ENCODE measurements at regions not wholly inside any gene's neighbourhood (a gene's known extent, or its start where the extent isn't known, plus 50 kb on each side); places are given as distances from the start of the nearest gene placed in this dataset.
"Not testable (repeated sequence)": the region's sequence is repeated elsewhere in the genome, so short reads cannot be mapped to it uniquely, and the experiment has no call there.

GRCh38 chr2:128670066-128670465 is 351.4 kb upstream of the HS6ST1 start:
- peaks cover 2% of the 10 kb centered on the region for H3K27me3 Mint-ChIP-seq (ENCODE audit: insufficient read depth, low read depth)
- Histone ChIP-seq H3K4me3 (no peak overlapping the region), H3K9me3 (ENCODE audit: low read depth) (no peaks in the 10 kb centered on the region), H3K79me2 (ENCODE audit: low read depth) (no peaks in the 10 kb centered on the region), H2AFZ (replicated peaks) (no peak overlapping the region), H3K4me1 (no peaks in the 10 kb centered on the region), H3K36me3 (no peaks in the 10 kb centered on the region), H3K27me3 (no peaks in the 10 kb centered on the region), H3K4me2 (no peak overlapping the region), H3F3A (ENCODE audit: low read depth) (no peaks in the 10 kb centered on the region), H4K20me1 (ENCODE audit: low read depth) (no peaks in the 10 kb centered on the region), H3K9ac (no peak overlapping the region), H3K27ac (no peak overlapping the region)
- H3K4me3 Mint-ChIP-seq = no peak overlapping the region
- TF ChIP-seq CTCF (IDR thresholded peaks at IDR 0.05) (no peak), EZH2 (IDR thresholded peaks at IDR 0.05) (no peak), EZH2phosphoT487 (IDR thresholded peaks at IDR 0.05) (no peak)
- no peak for DNase-seq (ENCODE audit: low spot score)
- no peaks in the 10 kb centered on the region for H3K36me3 Mint-ChIP-seq
- peaks cover 19% of the 10 kb centered on the region for H3K9me3 Mint-ChIP-seq
- peaks cover 7% of the 10 kb centered on the region for H3K4me1 Mint-ChIP-seq
- no peak overlapping the region for H3K27ac Mint-ChIP-seq

GRCh38 chr2:128671981-128672757 is 353.5 kb upstream of the HS6ST1 start:
- H3K27me3 ChIP-seq; H3K4me3 ChIP-seq; H3K4me2 ChIP-seq; H3K27me3 Mint-ChIP-seq (ENCODE audit: insufficient read depth, low read depth); H4K20me1 ChIP-seq (ENCODE audit: low read depth); H3K4me3 Mint-ChIP-seq; H3K9me3 ChIP-seq (ENCODE audit: low read depth); H3K27ac Mint-ChIP-seq; H3K36me3 Mint-ChIP-seq; H3K79me2 ChIP-seq (ENCODE audit: low read depth); H3F3A ChIP-seq (ENCODE audit: low read depth); H3K27ac ChIP-seq; H2AFZ ChIP-seq (replicated peaks); DNase-seq (ENCODE audit: low spot score); H3K9ac ChIP-seq; H3K36me3 ChIP-seq; H3K4me1 Mint-ChIP-seq; H3K4me1 ChIP-seq: not testable (repeated sequence)
- H3K9me3 Mint-ChIP-seq = peaks cover 19% of the 10 kb centered on the region

- H2AFZ ChIP-seq (replicated peaks); H3K27me3 Mint-ChIP-seq (ENCODE audit: insufficient read depth, low read depth); H3K36me3 ChIP-seq; H3K4me2 ChIP-seq; H3K27ac ChIP-seq; H3K4me3 Mint-ChIP-seq; DNase-seq (ENCODE audit: low spot score); H3F3A ChIP-seq (ENCODE audit: low read depth); H3K9ac ChIP-seq; H3K79me2 ChIP-seq (ENCODE audit: low read depth); H3K27ac Mint-ChIP-seq; H3K9me3 ChIP-seq (ENCODE audit: low read depth); H3K9me3 Mint-ChIP-seq; H3K4me1 ChIP-seq; H3K4me3 ChIP-seq; H4K20me1 ChIP-seq (ENCODE audit: low read depth); H3K36me3 Mint-ChIP-seq; H3K27me3 ChIP-seq: not testable (repeated sequence)
- H3K4me1 Mint-ChIP-seq = peaks cover 13% of the 10 kb centered on the region
Measured at GRCh38 chr2:128679680-128680079, 361.0 kb upstream of the HS6ST1 start.

- Histone ChIP-seq H2AFZ (replicated peaks) (no peak overlapping the region), H3K9me3 (ENCODE audit: low read depth) (no peaks in the 10 kb centered on the region), H3F3A (ENCODE audit: low read depth) (no peaks in the 10 kb centered on the region), H3K9ac (no peak overlapping the region), H4K20me1 (ENCODE audit: low read depth) (no peaks in the 10 kb centered on the region), H3K36me3 (no peaks in the 10 kb centered on the region), H3K27me3 (no peaks in the 10 kb centered on the region), H3K27ac (no peak overlapping the region), H3K4me3 (no peak overlapping the region), H3K4me2 (no peak overlapping the region), H3K79me2 (ENCODE audit: low read depth) (no peaks in the 10 kb centered on the region), H3K4me1 (no peaks in the 10 kb centered on the region)
- peaks cover 13% of the 10 kb centered on the region for H3K4me1 Mint-ChIP-seq
- DNase-seq (ENCODE audit: low spot score) = no peak
- TF ChIP-seq EZH2phosphoT487 (IDR thresholded peaks at IDR 0.05) (no peak), EZH2 (IDR thresholded peaks at IDR 0.05) (no peak), CTCF (IDR thresholded peaks at IDR 0.05) (peak; percentile 19)
- no peak overlapping the region for H3K27ac Mint-ChIP-seq
- peaks cover 8% of the 10 kb centered on the region for H3K9me3 Mint-ChIP-seq
- H3K36me3 Mint-ChIP-seq = peaks cover 2% of the 10 kb centered on the region
- H3K27me3 Mint-ChIP-seq (ENCODE audit: insufficient read depth, low read depth) = peaks cover 13% of the 10 kb centered on the region
- no peak overlapping the region for H3K4me3 Mint-ChIP-seq
Measured at GRCh38 chr2:128681507-128681906, 362.8 kb upstream of the HS6ST1 start.

All from neural progenitor cell (in vitro differentiated cells).